ENCODE measurements at regions not wholly inside any gene's neighbourhood (a gene's known extent, or its start where the extent isn't known, plus 50 kb on each side); places are given as distances from the start of the nearest gene placed in this dataset.

GRCh38 chr12:67112586-67112985, 156.6 kb upstream of the CAND1 start:
- no peak for TF ChIP-seq CTCF (IDR thresholded peaks at IDR 0.05; ENCODE audit: low read depth, low read length)
- H3K4me3 ChIP-seq (ENCODE audit: low read depth, low read length): no peak overlapping the region

- H3K4me3 ChIP-seq (ENCODE audit: low read depth, low read length): no peak overlapping the region
- TF ChIP-seq CTCF (IDR thresholded peaks at IDR 0.05; ENCODE audit: low read depth, low read length): no peak
Observed at GRCh38 chr12:67116134-67116533, 153.0 kb upstream of the CAND1 start.

GRCh38 chr12:67122584-67122983, 146.6 kb upstream of the CAND1 start:
- no peak overlapping the region for H3K4me3 ChIP-seq (ENCODE audit: low read depth, low read length)
- no peak for TF ChIP-seq CTCF (IDR thresholded peaks at IDR 0.05; ENCODE audit: low read depth, low read length)

- no peak for TF ChIP-seq CTCF (IDR thresholded peaks at IDR 0.05; ENCODE audit: low read depth, low read length)
- H3K4me3 ChIP-seq (ENCODE audit: low read depth, low read length): no peak overlapping the region
Observed at GRCh38 chr12:67137256-67137655, 131.9 kb upstream of the CAND1 start.

GRCh38 chr12:67141296-67142018, 127.7 kb upstream of the CAND1 start:
- TF ChIP-seq CTCF (IDR thresholded peaks at IDR 0.05; ENCODE audit: low read depth, low read length): no peak
- no peak overlapping the region for H3K4me3 ChIP-seq (ENCODE audit: low read depth, low read length)

- H3K4me3 ChIP-seq (ENCODE audit: low read depth, low read length): no peak overlapping the region
- no peak for TF ChIP-seq CTCF (IDR thresholded peaks at IDR 0.05; ENCODE audit: low read depth, low read length)
Observed at GRCh38 chr12:67145692-67146091, 123.5 kb upstream of the CAND1 start.

- no peak overlapping the region for H3K4me3 ChIP-seq (ENCODE audit: low read depth, low read length)
- no peak for TF ChIP-seq CTCF (IDR thresholded peaks at IDR 0.05; ENCODE audit: low read depth, low read length)
Observed at GRCh38 chr12:67147030-67147429, 122.1 kb upstream of the CAND1 start.
